ENCODE measurements at regions not wholly inside any gene's neighbourhood (a gene's known extent, or its start where the extent isn't known, plus 50 kb on each side); places are given as distances from the start of the nearest gene placed in this dataset.
"Not testable (repeated sequence)": the region's sequence is repeated elsewhere in the genome, so short reads cannot be mapped to it uniquely, and the experiment has no call there.

- H3K27ac ChIP-seq, result no peak overlapping the region
- H4K20me1 ChIP-seq, result no peaks in the 10 kb centered on the region
- H3K4me3 ChIP-seq, result no peak overlapping the region
- H3K4me1 ChIP-seq, result peaks cover 0 to 11% (median 0%) of the 10 kb centered on the region in 10 experiments; a peak in 2 of 20 replicates
- H3K27me3 ChIP-seq, result no peaks in the 10 kb centered on the region
- no peak for TF ChIP-seq Cebpa-rat (IDR thresholded peaks at IDR 0.05)
- H3K36me3 ChIP-seq, result no peaks in the 10 kb centered on the region
- no peaks in the 10 kb centered on the region for H3K9me3 ChIP-seq (replicated peaks in 1 of 11)
- H3K9ac ChIP-seq, result no peak overlapping the region
- H3K4me2 ChIP-seq, result no peak overlapping the region
Observed at GRCh38 chr4:187366530-187366929, 629.0 kb upstream of the ZFP42 start.

- Histone ChIP-seq H3K27ac (no peak overlapping the region), H3K4me1 (peaks cover 0 to 11% (median 0%) of the 10 kb centered on the region in 10 experiments; a peak in 2 of 20 replicates), H3K9me3 (replicated peaks in 1 of 11) (no peaks in the 10 kb centered on the region), H3K36me3 (no peaks in the 10 kb centered on the region), H3K27me3 (no peaks in the 10 kb centered on the region), H3K9ac (no peak overlapping the region), H3K4me3 (no peak overlapping the region), H4K20me1 (no peaks in the 10 kb centered on the region), H3K4me2 (peak overlapping the region in 2 of 11 experiments; percentile 1 to 27; a peak in 2 of 22 replicates)
- TF ChIP-seq Cebpa-rat (IDR thresholded peaks at IDR 0.05), result no peak
Observed at GRCh38 chr4:187370918-187371317, 624.7 kb upstream of the ZFP42 start.

- no peak overlapping the region for H3K9ac ChIP-seq
- TF ChIP-seq Cebpa-rat (IDR thresholded peaks at IDR 0.05), result no peak
- no peaks in the 10 kb centered on the region for H3K4me1 ChIP-seq
- no peak overlapping the region for H3K27ac ChIP-seq
- H3K9me3 ChIP-seq (replicated peaks in 1 of 11), result peaks cover 0 to 12% (median 0%) of the 10 kb centered on the region in 11 experiments; a peak in 4 of 22 replicates
- no peaks in the 10 kb centered on the region for H4K20me1 ChIP-seq
- no peak overlapping the region for H3K4me2 ChIP-seq
- no peaks in the 10 kb centered on the region for H3K27me3 ChIP-seq
- no peaks in the 10 kb centered on the region for H3K36me3 ChIP-seq
- no peak overlapping the region for H3K4me3 ChIP-seq
Observed at GRCh38 chr4:187378441-187378840, 617.1 kb upstream of the ZFP42 start.

- Histone ChIP-seq H3K9me3 (replicated peaks in 1 of 11) (peaks cover 0 to 12% (median 0%) of the 10 kb centered on the region in 11 experiments; a peak in 4 of 22 replicates), H4K20me1 (no peaks in the 10 kb centered on the region), H3K4me1 (no peaks in the 10 kb centered on the region), H3K4me3 (no peak overlapping the region), H3K9ac (no peak overlapping the region), H3K27ac (no peak overlapping the region), H3K4me2 (no peak overlapping the region), H3K36me3 (no peaks in the 10 kb centered on the region), H3K27me3 (no peaks in the 10 kb centered on the region)
- TF ChIP-seq Cebpa-rat (IDR thresholded peaks at IDR 0.05), result no peak
Observed at GRCh38 chr4:187380181-187380581, 615.4 kb upstream of the ZFP42 start.

- TF ChIP-seq Cebpa-rat (IDR thresholded peaks at IDR 0.05), result no peak
- H3K27me3 ChIP-seq, result no peaks in the 10 kb centered on the region
- H3K36me3 ChIP-seq, result no peaks in the 10 kb centered on the region
- H3K4me2 ChIP-seq, result no peak overlapping the region
- H4K20me1 ChIP-seq, result no peaks in the 10 kb centered on the region
- H3K4me3 ChIP-seq, result no peak overlapping the region
- H3K9me3 ChIP-seq (replicated peaks in 1 of 11), result peaks cover 0 to 5% (median 0%) of the 10 kb centered on the region in 11 experiments; a peak in 3 of 22 replicates
- no peaks in the 10 kb centered on the region for H3K4me1 ChIP-seq
- H3K9ac ChIP-seq, result no peak overlapping the region
- H3K27ac ChIP-seq, result no peak overlapping the region
Observed at GRCh38 chr4:187383181-187383580, 612.4 kb upstream of the ZFP42 start.

- no peak for TF ChIP-seq Cebpa-rat (IDR thresholded peaks at IDR 0.05)
- Histone ChIP-seq H3K9ac (no peak overlapping the region), H3K4me1 (no peaks in the 10 kb centered on the region), H3K36me3 (no peaks in the 10 kb centered on the region), H3K9me3 (replicated peaks in 1 of 11) (no peaks in the 10 kb centered on the region), H3K4me2 (no peak overlapping the region), H3K4me3 (no peak overlapping the region), H3K27ac (no peak overlapping the region), H4K20me1 (no peaks in the 10 kb centered on the region), H3K27me3 (no peaks in the 10 kb centered on the region)
Observed at GRCh38 chr4:187387739-187388138, 607.8 kb upstream of the ZFP42 start.

GRCh38 chr4:187389420-187389819 lies 606.2 kb upstream of the ZFP42 start:
- Histone ChIP-seq H3K4me2 (no peak overlapping the region), H3K9me3 (replicated peaks in 1 of 11) (no peaks in the 10 kb centered on the region), H3K4me3 (no peak overlapping the region), H3K27me3 (no peaks in the 10 kb centered on the region), H3K9ac (no peak overlapping the region), H4K20me1 (no peaks in the 10 kb centered on the region), H3K4me1 (no peaks in the 10 kb centered on the region), H3K36me3 (no peaks in the 10 kb centered on the region), H3K27ac (no peak overlapping the region)
- TF ChIP-seq Cebpa-rat (IDR thresholded peaks at IDR 0.05), result no peak

GRCh38 chr4:187390646-187391045 lies 604.9 kb upstream of the ZFP42 start:
- H3K4me1 ChIP-seq, result no peaks in the 10 kb centered on the region
- no peak overlapping the region for H3K4me3 ChIP-seq
- H3K9ac ChIP-seq, result no peak overlapping the region
- H3K4me2 ChIP-seq, result no peak overlapping the region
- no peak overlapping the region for H3K27ac ChIP-seq
- H3K27me3 ChIP-seq, result no peaks in the 10 kb centered on the region
- no peaks in the 10 kb centered on the region for H3K36me3 ChIP-seq
- no peak for TF ChIP-seq Cebpa-rat (IDR thresholded peaks at IDR 0.05)
- H4K20me1 ChIP-seq, result no peaks in the 10 kb centered on the region
- H3K9me3 ChIP-seq (replicated peaks in 1 of 11), result no peaks in the 10 kb centered on the region

- no peaks in the 10 kb centered on the region for H3K4me1 ChIP-seq
- no peak overlapping the region for H3K4me2 ChIP-seq
- no peaks in the 10 kb centered on the region for H3K9me3 ChIP-seq (replicated peaks in 1 of 11)
- no peaks in the 10 kb centered on the region for H4K20me1 ChIP-seq
- TF ChIP-seq Cebpa-rat (IDR thresholded peaks at IDR 0.05), result no peak
- H3K36me3 ChIP-seq, result no peaks in the 10 kb centered on the region
- no peak overlapping the region for H3K4me3 ChIP-seq
- no peak overlapping the region for H3K27ac ChIP-seq
- no peaks in the 10 kb centered on the region for H3K27me3 ChIP-seq
- no peak overlapping the region for H3K9ac ChIP-seq
Observed at GRCh38 chr4:187393531-187394344, 601.8 kb upstream of the ZFP42 start.

- Histone ChIP-seq H3K4me1 (no peaks in the 10 kb centered on the region), H3K9me3 (replicated peaks in 1 of 11) (no peaks in the 10 kb centered on the region), H3K36me3 (no peaks in the 10 kb centered on the region), H3K27me3 (no peaks in the 10 kb centered on the region), H4K20me1 (no peaks in the 10 kb centered on the region), H3K9ac (no peak overlapping the region), H3K27ac (no peak overlapping the region), H3K4me3 (no peak overlapping the region), H3K4me2 (no peak overlapping the region)
- no peak for TF ChIP-seq Cebpa-rat (IDR thresholded peaks at IDR 0.05)
Observed at GRCh38 chr4:187396106-187396505, 599.5 kb upstream of the ZFP42 start.

- not testable (repeated sequence) for H4K20me1 ChIP-seq, H3K36me3 ChIP-seq, H3K9ac ChIP-seq, H3K4me2 ChIP-seq, H3K27ac ChIP-seq, H3K4me3 ChIP-seq, H3K27me3 ChIP-seq, H3K4me1 ChIP-seq
- H3K9me3 ChIP-seq (replicated peaks in 1 of 11), result peaks cover 0 to 10% (median 0%) of the 10 kb centered on the region in 11 experiments; a peak in 5 of 22 replicates
Observed at GRCh38 chr4:187408447-187408846, 587.1 kb upstream of the ZFP42 start.

All from BLaER1 treated with 17β-estradiol and CSF1 and Interleukin-3, amounts not matched to agents 10 nM and 100 nM (cell line).